ENCODE measurements at regions not wholly inside any gene's neighbourhood (a gene's known extent, or its start where the extent isn't known, plus 50 kb on each side); places are given as distances from the start of the nearest gene placed in this dataset.
A peak's percentile ranks its signal among the peaks of the same experiment; 100 is the strongest.

GRCh38 chr13:107992542-107992941, 222.8 kb downstream of the LIG4 start:
- Histone ChIP-seq H3K9me3 (replicated peaks; ENCODE audit: control insufficient read depth, insufficient read depth, low read depth, low read length) (no peaks in the 10 kb centered on the region; the same call in 1 of the 2 replicates), H2AFZ (ENCODE audit: low read depth, low read length) (no peak overlapping the region), H4K20me1 (replicated peaks; ENCODE audit: control insufficient read depth, insufficient read depth, low read length) (no peaks in the 10 kb centered on the region), H3K36me3 (ENCODE audit: control insufficient read depth, insufficient read depth, low read length) (no peaks in the 10 kb centered on the region), H3K79me2 (ENCODE audit: control insufficient read depth, insufficient read depth, low read length) (no peaks in the 10 kb centered on the region), H3K27ac (ENCODE audit: extremely low read depth, low read depth, low read length) (no peak overlapping the region), H3K4me1 (replicated peaks in 1 of 2; ENCODE audit: control insufficient read depth in 2 of 2, insufficient read depth in 2 of 2, low read length in 2 of 2) (no peaks in the 10 kb centered on the region), H3K4me3 (no peak overlapping the region), H3K27me3 (ENCODE audit: control insufficient read depth in 2 of 2, insufficient read depth in 2 of 2, low read length in 2 of 2) (no peaks in the 10 kb centered on the region), H3K4me2 (ENCODE audit: insufficient read depth, low read length) (no peak overlapping the region), H3K9me1 (ENCODE audit: control insufficient read depth, insufficient read depth, low read length) (no peaks in the 10 kb centered on the region), H3K9ac (ENCODE audit: insufficient read depth in 1 of 2, low read depth in 2 of 2, low read length in 2 of 2) (no peak overlapping the region)
- ATAC-seq (peak; percentile 5; the same call in 2 of the 3 replicates), DNase-seq (ENCODE audit: extremely low read depth in 1 of 4, low spot score in 3 of 4) (peak; percentile 8 to 31 (median 17)), FAIRE-seq (no peak)
- ChIA-PET POLR2A (interaction anchor here (0.6 to 2.8 kb wide), 7 partner anchors 9 to 23 kb away, joined by 3 to 6 read pairs (median 4); no protein-coding TSS in a partner anchor), CTCF (ENCODE audit: low intra/inter-chr PET ratio) (no interaction called here)
- intact Hi-C loops (cut with micrococcal nuclease) (loop anchor here (5.0 kb wide), 2 partner anchors 90 to 110 kb away; no protein-coding TSS in a partner anchor), in situ Hi-C loops (cut with MboI) (no loop called here)
- TF ChIP-seq BHLHE40 (IDR thresholded peaks at IDR 0.05; ENCODE audit: low read length) (0 out of 2 replicates have a peak, but pooled peaks have one; percentile 35), ZNF217 (CRISPR knock-in tag; IDR thresholded peaks at IDR 0.05) (no peak), EP300 (IDR thresholded peaks at IDR 0.05; ENCODE audit: low read length) (peak; percentile 0; the same call in 1 of the 2 replicates)
- WGBS (ENCODE audit: insufficient coverage, low coverage, missing lambda C conversion rate) = 5% methylated on average over 2 of the region's 2 CpGs
- BruUV-seq (replicated peaks) = no TSS peak

GRCh38 chr13:107977071-107977574, 238.2 kb downstream of the LIG4 start:
- in situ Hi-C loops (cut with MboI) (no loop called here), intact Hi-C loops (cut with micrococcal nuclease) (no loop called here)
- Histone ChIP-seq H3K4me1 (replicated peaks in 1 of 2; ENCODE audit: control insufficient read depth in 2 of 2, insufficient read depth in 2 of 2, low read length in 2 of 2) (no peaks in the 10 kb centered on the region), H2AFZ (ENCODE audit: low read depth, low read length) (no peak overlapping the region), H3K4me2 (ENCODE audit: insufficient read depth, low read length) (no peak overlapping the region), H3K9me1 (ENCODE audit: control insufficient read depth, insufficient read depth, low read length) (no peaks in the 10 kb centered on the region), H3K4me3 (no peak overlapping the region), H3K9ac (ENCODE audit: insufficient read depth in 1 of 2, low read depth in 2 of 2, low read length in 2 of 2) (no peak overlapping the region), H3K36me3 (ENCODE audit: control insufficient read depth, insufficient read depth, low read length) (no peaks in the 10 kb centered on the region), H3K79me2 (ENCODE audit: control insufficient read depth, insufficient read depth, low read length) (no peaks in the 10 kb centered on the region), H3K9me3 (replicated peaks; ENCODE audit: control insufficient read depth, insufficient read depth, low read depth, low read length) (no peaks in the 10 kb centered on the region), H4K20me1 (replicated peaks; ENCODE audit: control insufficient read depth, insufficient read depth, low read length) (no peaks in the 10 kb centered on the region), H3K27me3 (ENCODE audit: control insufficient read depth in 2 of 2, insufficient read depth in 2 of 2, low read length in 2 of 2) (peaks cover 8 to 13% of the 10 kb centered on the region in 2 experiments; a peak in 3 of 5 replicates), H3K27ac (ENCODE audit: extremely low read depth, low read depth, low read length) (no peak overlapping the region)
- no TSS peak for BruUV-seq (replicated peaks)
- ATAC-seq = peak; percentile 63
- FAIRE-seq = no peak
- ChIA-PET POLR2A (interaction anchor here (1.0 to 1.9 kb wide), 7 partner anchors 8 to 76 kb away, joined by 3 to 6 read pairs (median 5); no protein-coding TSS in a partner anchor), CTCF (ENCODE audit: low intra/inter-chr PET ratio) (no interaction called here)
- 0 out of 2 replicates have a peak, but pooled peaks have one; percentile 19 for TF ChIP-seq AFF4 (CRISPR knock-in tag; IDR thresholded peaks at IDR 0.05)
- TF ChIP-seq ZNF639 (CRISPR knock-in tag; conservative IDR thresholded peaks at IDR 0.05 in 1 of 2, IDR thresholded peaks at IDR 0.05 in 1 of 2) = no peak
- no peak for TF ChIP-seq CREB1 (IDR thresholded peaks at IDR 0.05)
- 0 out of 2 replicates have a peak, but pooled peaks have one; percentile 20 for TF ChIP-seq CREB1 (CRISPR knock-in tag; IDR thresholded peaks at IDR 0.05)
- no peak for DNase-seq (ENCODE audit: extremely low read depth in 1 of 4, low spot score in 3 of 4)
- 2% methylated on average over 4 of the region's 4 CpGs for WGBS (ENCODE audit: insufficient coverage, low coverage, missing lambda C conversion rate)

All from K562 (cell line).